ENCODE measurements at regions not wholly inside any gene's neighbourhood (a gene's known extent, or its start where the extent isn't known, plus 50 kb on each side); places are given as distances from the start of the nearest gene placed in this dataset.
"Not testable (repeated sequence)": the region's sequence is repeated elsewhere in the genome, so short reads cannot be mapped to it uniquely, and the experiment has no call there.

GRCh38 chr15:30497275-30497674 is 54.6 kb upstream of the GOLGA8Q start:
- H3K9me2 ChIP-seq (ENCODE audit: insufficient read depth); H3K4me2 ChIP-seq; H3K79me2 ChIP-seq (ENCODE audit: low read depth); H3K27me3 ChIP-seq (ENCODE audit: insufficient read depth, low read depth); CTCF ChIA-PET; POLR2A ChIA-PET (ENCODE audit: unreplicated experiment); H3K9me3 ChIP-seq (ENCODE audit: insufficient read depth, low read depth); DNase-seq; H3K36me3 ChIP-seq (ENCODE audit: low read depth); intact Hi-C loops (cut with micrococcal nuclease; ENCODE audit: unreplicated experiment); H4K20me1 ChIP-seq (ENCODE audit: insufficient read depth); H3K4me3 ChIP-seq; BruUV-seq (replicated peaks); H3K27ac ChIP-seq; H3K4me1 ChIP-seq (replicated peaks; ENCODE audit: insufficient read depth); H2AFZ ChIP-seq; H3F3A ChIP-seq (ENCODE audit: insufficient read depth, low read depth): not testable (repeated sequence)

GRCh38 chr15:30499233-30499632 is 52.6 kb upstream of the GOLGA8Q start:
- DNase-seq; H3K9me2 ChIP-seq (ENCODE audit: insufficient read depth); H3K9me3 ChIP-seq (ENCODE audit: insufficient read depth, low read depth); H3K27ac ChIP-seq; H3K36me3 ChIP-seq (ENCODE audit: low read depth); H3K79me2 ChIP-seq (ENCODE audit: low read depth); CTCF ChIA-PET; H3F3A ChIP-seq (ENCODE audit: insufficient read depth, low read depth); H3K4me1 ChIP-seq (replicated peaks; ENCODE audit: insufficient read depth); POLR2A ChIA-PET (ENCODE audit: unreplicated experiment); BruUV-seq (replicated peaks); H4K20me1 ChIP-seq (ENCODE audit: insufficient read depth); H3K4me3 ChIP-seq; H2AFZ ChIP-seq; H3K27me3 ChIP-seq (ENCODE audit: insufficient read depth, low read depth); H3K4me2 ChIP-seq; intact Hi-C loops (cut with micrococcal nuclease; ENCODE audit: unreplicated experiment): not testable (repeated sequence)

- H3K27ac ChIP-seq; H3K27me3 ChIP-seq (ENCODE audit: insufficient read depth, low read depth); BruUV-seq (replicated peaks); H3K4me1 ChIP-seq (replicated peaks; ENCODE audit: insufficient read depth); H3F3A ChIP-seq (ENCODE audit: insufficient read depth, low read depth); H3K4me3 ChIP-seq; H3K36me3 ChIP-seq (ENCODE audit: low read depth); H3K9me3 ChIP-seq (ENCODE audit: insufficient read depth, low read depth); H3K79me2 ChIP-seq (ENCODE audit: low read depth); DNase-seq; H2AFZ ChIP-seq; POLR2A ChIA-PET (ENCODE audit: unreplicated experiment); H3K4me2 ChIP-seq; H3K9me2 ChIP-seq (ENCODE audit: insufficient read depth); H4K20me1 ChIP-seq (ENCODE audit: insufficient read depth); CTCF ChIA-PET; intact Hi-C loops (cut with micrococcal nuclease; ENCODE audit: unreplicated experiment): not testable (repeated sequence)
Observed at GRCh38 chr15:30500511-30500910, 51.3 kb upstream of the GOLGA8Q start.
